Hepatocyte (in vitro differentiated cells): ENCODE measurements at regions not wholly inside any gene's neighbourhood (a gene's known extent, or its start where the extent isn't known, plus 50 kb on each side); places are given as distances from the start of the nearest gene placed in this dataset.

Source experiments
- DNase-seq: peaks from one replicate; pipeline ENCODE4 v3.0.0-alpha.2; 2016; ENCODE audit warnings: low spot score
- H2AFZ ChIP-seq: fragments of 200-600 bp; sonication (generic); 2 replicates; pipeline ENCODE4 v1.6.0; 2016; ENCODE audit warnings: antibody characterized with exemption, mild to moderate bottlenecking
- H3K27ac ChIP-seq: fragments of 200-600 bp; sonication (generic); 2 replicates; pipeline ENCODE4 v1.5.1; 2016; ENCODE audit warnings: mild to moderate bottlenecking
- H3K27me3 ChIP-seq: fragments of 200-600 bp; sonication (generic); 2 replicates; pipeline ENCODE4 v1.6.1; 2016
- H3K36me3 ChIP-seq: fragments of 200-600 bp; sonication (generic); replicated peaks from 2 replicates; pipeline ENCODE4 v1.5.1; 2016; ENCODE audit warnings: low read depth; ENCODE audit not compliant: insufficient read depth
- H3K4me1 ChIP-seq: fragments of 200-600 bp; sonication (generic); 2 replicates; pipeline ENCODE4 v1.5.1; 2016; ENCODE audit warnings: mild to moderate bottlenecking, moderate library complexity; ENCODE audit not compliant: insufficient read depth
- H3K4me2 ChIP-seq: fragments of 200-600 bp; sonication (generic); 2 replicates; pipeline ENCODE4 v1.6.0; 2016
- H3K4me3 ChIP-seq: fragments of 200-600 bp; sonication (generic); 2 replicates; pipeline ENCODE4 v1.5.1; 2016; ENCODE audit warnings: mild to moderate bottlenecking
- H3K79me2 ChIP-seq: fragments of 200-600 bp; sonication (generic); 2 replicates; pipeline ENCODE4 v1.6.0; 2017; ENCODE audit warnings: mild to moderate bottlenecking
- H3K9me2 ChIP-seq: fragments of 200-600 bp; sonication (generic); replicated peaks from 2 replicates; pipeline ENCODE4 v1.6.0; 2017; ENCODE audit warnings: mild to moderate bottlenecking; ENCODE audit not compliant: insufficient read depth
- H3K9me3 ChIP-seq: fragments of 200-600 bp; sonication (generic); 2 replicates; pipeline ENCODE4 v1.5.1; 2016; ENCODE audit warnings: low read depth, mild to moderate bottlenecking
- H4K20me1 ChIP-seq: fragments of 200-600 bp; sonication (generic); 2 replicates; pipeline ENCODE4 v1.6.0; 2016; ENCODE audit warnings: mild to moderate bottlenecking; ENCODE audit not compliant: insufficient read depth, poor library complexity, severe bottlenecking
- CTCF ChIP-seq: fragments of 200-600 bp; sonication (generic); IDR thresholded peaks from 2 replicates; pipeline ENCODE4 v1.5.1; 2016; ENCODE audit warnings: antibody characterized with exemption, mild to moderate bottlenecking; ENCODE audit not compliant: poor library complexity
- EZH2 ChIP-seq: fragments of 200-600 bp; sonication (generic); IDR thresholded peaks from 2 replicates; pipeline ENCODE4 v1.6.1; 2016; ENCODE audit warnings: antibody characterized with exemption, mild to moderate bottlenecking, borderline replicate concordance
- EZH2phosphoT487 ChIP-seq: fragments of 200-600 bp; sonication (generic); IDR thresholded peaks from one replicate; pipeline ENCODE4 v1.6.1; 2018; ENCODE audit warnings: antibody characterized with exemption, mild to moderate bottlenecking, low read depth, moderate library complexity; ENCODE audit not compliant: unreplicated experiment, severe bottlenecking
- WGBS: methylation state at CpG from one replicate; pipeline ENCODE4 v1.1.6; 2016; ENCODE audit warnings: low lambda C conversion rate; ENCODE audit errors: missing lambda C conversion rate; 5-methylcytosine and 5-hydroxymethylcytosine counted together

GRCh38 chr11:97948793-97949192, 1072.0 kb upstream of the CNTN5 start:
- 32% methylated on average over 1 of the region's 1 CpG for WGBS
- no peak for TF ChIP-seq EZH2phosphoT487
- TF ChIP-seq CTCF: no peak
- TF ChIP-seq EZH2: no peak

GRCh38 chr11:97955595-97955994, 1065.2 kb upstream of the CNTN5 start:
- no peaks in the 10 kb centered on the region for H3K79me2 ChIP-seq
- WGBS: 92% methylated on average over 2 of the region's 2 CpGs
- no peaks in the 10 kb centered on the region for H3K4me1 ChIP-seq
- H2AFZ ChIP-seq: no peak overlapping the region
- H3K27ac ChIP-seq: no peak overlapping the region
- H4K20me1 ChIP-seq: no peaks in the 10 kb centered on the region
- no peak for DNase-seq
- TF ChIP-seq EZH2phosphoT487 (no peak), CTCF (no peak), EZH2 (no peak)
- H3K4me2 ChIP-seq: no peak overlapping the region
- H3K4me3 ChIP-seq: no peak overlapping the region
- H3K9me2 ChIP-seq: no peaks in the 10 kb centered on the region
- no peaks in the 10 kb centered on the region for H3K27me3 ChIP-seq
- no peaks in the 10 kb centered on the region for H3K36me3 ChIP-seq
- no peaks in the 10 kb centered on the region for H3K9me3 ChIP-seq

More at GRCh38 chr11:97948793-97949192, 1072.0 kb upstream of the CNTN5 start:
- no peak overlapping the region for H3K4me2 ChIP-seq
- H3K27ac ChIP-seq: no peak overlapping the region
- H3K4me1 ChIP-seq: no peaks in the 10 kb centered on the region
- no peaks in the 10 kb centered on the region for H3K9me2 ChIP-seq
- no peaks in the 10 kb centered on the region for H3K36me3 ChIP-seq
- DNase-seq: no peak
- no peaks in the 10 kb centered on the region for H4K20me1 ChIP-seq
- no peaks in the 10 kb centered on the region for H3K9me3 ChIP-seq
- no peak overlapping the region for H3K4me3 ChIP-seq
- H3K79me2 ChIP-seq: no peaks in the 10 kb centered on the region
- no peak overlapping the region for H2AFZ ChIP-seq
- H3K27me3 ChIP-seq: no peaks in the 10 kb centered on the region

- H3K36me3 ChIP-seq: no peaks in the 10 kb centered on the region
- no peak overlapping the region for H2AFZ ChIP-seq
- H3K9me2 ChIP-seq: no peaks in the 10 kb centered on the region
- H3K4me3 ChIP-seq: no peak overlapping the region
- H4K20me1 ChIP-seq: no peaks in the 10 kb centered on the region
- no peaks in the 10 kb centered on the region for H3K79me2 ChIP-seq
- no peak overlapping the region for H3K4me2 ChIP-seq
- no peaks in the 10 kb centered on the region for H3K27me3 ChIP-seq
- TF ChIP-seq CTCF (no peak), EZH2 (no peak), EZH2phosphoT487 (no peak)
- 63% methylated on average over 2 of the region's 2 CpGs for WGBS
- H3K27ac ChIP-seq: no peak overlapping the region
- H3K9me3 ChIP-seq: no peaks in the 10 kb centered on the region
- no peak for DNase-seq
- H3K4me1 ChIP-seq: no peaks in the 10 kb centered on the region
These were observed 1063.8 kb upstream of the CNTN5 start for GRCh38 chr11:97956904-97957303.

GRCh38 chr11:97961431-97961830, 1059.3 kb upstream of the CNTN5 start:
- H3K36me3 ChIP-seq: no peaks in the 10 kb centered on the region
- H3K4me1 ChIP-seq: no peaks in the 10 kb centered on the region
- TF ChIP-seq EZH2phosphoT487 (no peak), CTCF (no peak), EZH2 (no peak)
- H3K9me2 ChIP-seq: no peaks in the 10 kb centered on the region
- no peak overlapping the region for H3K4me3 ChIP-seq
- no peaks in the 10 kb centered on the region for H4K20me1 ChIP-seq
- no peak overlapping the region for H3K4me2 ChIP-seq
- no peaks in the 10 kb centered on the region for H3K9me3 ChIP-seq
- WGBS: 89% methylated on average over 4 of the region's 4 CpGs
- no peak overlapping the region for H2AFZ ChIP-seq
- H3K27ac ChIP-seq: no peak overlapping the region
- no peak for DNase-seq
- no peaks in the 10 kb centered on the region for H3K27me3 ChIP-seq
- no peaks in the 10 kb centered on the region for H3K79me2 ChIP-seq
